DLD1 (cell line): ENCODE measurements at regions not wholly inside any gene's neighbourhood (a gene's known extent, or its start where the extent isn't known, plus 50 kb on each side); places are given as distances from the start of the nearest gene placed in this dataset.

Experiments
- in situ Hi-C: cut with HindIII; loops from 2 replicates; pipeline ENCODE4 v1.10.0; 2017; ENCODE audit warnings: low sequenced_read_pairs

DNA sequence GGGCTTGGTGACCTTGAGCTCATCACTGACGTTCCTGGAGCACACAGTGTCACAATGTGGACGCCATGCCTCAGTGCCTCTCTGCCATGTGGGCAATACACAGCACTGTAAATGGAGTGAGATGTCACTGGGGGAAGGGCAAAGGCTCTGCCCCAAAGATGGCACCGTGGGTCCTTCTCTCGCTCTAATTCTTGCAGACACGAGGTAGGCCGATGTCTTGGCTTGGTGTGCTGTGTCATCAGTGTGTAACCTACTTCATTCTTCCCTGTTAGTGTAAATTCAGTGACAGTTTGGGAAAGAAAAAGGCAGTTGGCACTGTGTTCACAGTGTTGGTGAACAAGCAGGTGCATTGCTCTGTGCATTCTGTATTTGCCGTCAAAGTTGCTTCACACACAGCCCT, 309.3 kb upstream of the MYT1L start:
- in situ Hi-C loops = no loop called here

GRCh38 chr2:2639251-2640139, 308.4 kb upstream of the MYT1L start:
- in situ Hi-C loops = no loop called here

- in situ Hi-C loops = no loop called here
Measured at GRCh38 chr2:2638547-2639220, 307.6 kb upstream of the MYT1L start.

- in situ Hi-C loops = no loop called here
Measured at GRCh38 chr2:2636813-2637212, 305.7 kb upstream of the MYT1L start.

GRCh38 chr2:2635025-2635528, 304.0 kb upstream of the MYT1L start:
- in situ Hi-C loops = no loop called here

DNA sequence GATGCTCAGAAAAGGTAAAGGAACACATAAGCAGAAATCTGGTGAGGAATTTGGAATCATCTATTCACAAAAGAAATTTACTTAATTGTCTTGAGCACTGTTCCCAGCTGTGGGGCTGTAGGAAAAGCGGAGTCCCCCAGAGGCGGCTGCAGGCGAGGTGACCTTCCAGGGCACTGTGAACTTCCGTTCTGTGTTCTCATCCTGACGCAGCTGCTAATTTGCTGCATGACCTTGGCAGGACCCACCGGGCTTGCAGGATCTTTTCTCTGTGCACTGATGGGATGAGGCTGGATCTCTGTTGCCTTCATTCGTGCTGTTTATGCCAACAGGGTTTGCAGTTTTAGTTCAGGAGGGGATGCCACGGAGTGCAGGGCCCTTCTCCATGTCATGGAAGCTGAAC, 301.9 kb upstream of the MYT1L start:
- in situ Hi-C loops = no loop called here

- in situ Hi-C loops = no loop called here
Measured at GRCh38 chr2:2623939-2624338, 292.9 kb upstream of the MYT1L start.

GRCh38 chr2:2621855-2622254, 290.8 kb upstream of the MYT1L start:
- in situ Hi-C loops = no loop called here

DNA sequence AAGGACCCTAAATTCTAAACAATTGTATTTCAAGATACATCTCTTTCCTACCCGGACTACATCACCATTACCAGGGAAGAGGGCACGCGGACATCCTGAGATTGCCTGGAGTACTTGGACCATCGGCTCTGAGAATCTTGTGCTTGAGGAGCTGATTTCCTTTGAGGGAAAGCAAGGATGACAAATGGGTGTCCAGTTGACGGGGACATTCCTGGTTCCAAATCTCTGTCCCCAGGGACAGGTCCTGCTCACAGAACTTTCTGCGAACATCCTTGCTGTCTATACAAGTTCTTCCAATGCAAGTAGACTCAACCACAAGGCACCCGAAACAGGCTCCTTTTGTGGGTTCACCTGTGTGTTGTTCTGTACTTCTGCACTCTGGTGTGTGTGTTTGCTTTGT, 289.5 kb upstream of the MYT1L start:
- in situ Hi-C loops = no loop called here

DNA sequence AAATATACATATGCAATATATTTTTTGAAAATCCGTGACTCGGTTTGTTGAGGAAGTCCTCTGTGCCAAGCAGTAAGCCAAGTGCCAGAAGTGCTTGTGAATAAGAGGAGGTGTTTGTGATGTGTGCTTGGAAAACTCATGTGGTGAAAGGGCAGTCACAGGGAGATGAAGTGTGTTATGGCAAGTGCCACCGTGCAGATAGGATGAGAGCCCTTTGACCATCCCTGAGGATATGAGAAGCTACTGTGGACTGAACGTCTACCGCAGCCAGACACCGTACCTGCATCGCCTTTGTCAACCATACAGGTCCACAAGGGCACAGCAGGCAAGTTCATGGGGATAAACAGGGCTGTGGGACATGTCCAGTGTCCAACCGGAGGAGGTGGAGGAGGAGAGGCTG, 288.9 kb upstream of the MYT1L start:
- in situ Hi-C loops = no loop called here

DNA sequence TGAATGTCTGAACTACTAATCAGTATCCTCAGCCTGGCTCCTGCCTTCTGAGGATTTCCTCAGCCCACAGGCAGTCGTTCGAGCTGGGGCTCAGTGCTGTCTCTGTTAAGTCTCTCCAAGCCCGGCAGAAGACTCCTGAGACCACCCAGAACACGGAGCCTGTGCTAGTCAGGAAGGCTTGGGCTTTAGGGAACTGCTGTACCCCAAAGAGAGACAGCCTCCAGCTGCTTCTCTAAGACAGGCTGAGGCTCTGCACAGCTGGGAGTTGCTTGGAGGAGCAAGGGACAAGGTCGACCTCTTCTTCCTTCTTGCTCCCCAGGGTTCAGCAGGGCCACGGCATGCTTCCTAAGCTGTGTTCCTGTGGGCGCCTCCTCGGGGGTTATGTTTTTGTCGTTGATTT, 283.4 kb upstream of the MYT1L start:
- in situ Hi-C loops = no loop called here

- in situ Hi-C loops = no loop called here
Measured at GRCh38 chr2:2613279-2614199, 282.5 kb upstream of the MYT1L start.

DNA sequence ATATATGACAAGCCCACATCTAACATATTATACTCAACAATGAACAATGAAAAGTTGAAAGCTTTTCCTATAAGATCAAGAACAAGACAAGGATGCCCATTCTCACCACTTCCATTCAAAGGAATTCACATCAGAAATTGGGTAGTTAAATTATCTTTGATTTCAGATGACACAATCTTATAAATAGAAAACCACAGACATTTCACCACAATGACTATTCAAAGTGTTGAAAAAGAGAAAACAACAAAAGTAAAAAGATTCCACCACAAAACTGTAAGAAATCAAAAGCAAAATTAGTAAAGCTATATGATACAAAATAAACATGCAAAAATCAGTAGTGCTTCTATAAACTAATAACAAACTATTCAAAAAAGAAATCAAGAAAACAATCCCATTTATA, 279.7 kb upstream of the MYT1L start:
- in situ Hi-C loops = no loop called here

GRCh38 chr2:2600366-2600765, 269.3 kb upstream of the MYT1L start:
- in situ Hi-C loops = no loop called here

DNA sequence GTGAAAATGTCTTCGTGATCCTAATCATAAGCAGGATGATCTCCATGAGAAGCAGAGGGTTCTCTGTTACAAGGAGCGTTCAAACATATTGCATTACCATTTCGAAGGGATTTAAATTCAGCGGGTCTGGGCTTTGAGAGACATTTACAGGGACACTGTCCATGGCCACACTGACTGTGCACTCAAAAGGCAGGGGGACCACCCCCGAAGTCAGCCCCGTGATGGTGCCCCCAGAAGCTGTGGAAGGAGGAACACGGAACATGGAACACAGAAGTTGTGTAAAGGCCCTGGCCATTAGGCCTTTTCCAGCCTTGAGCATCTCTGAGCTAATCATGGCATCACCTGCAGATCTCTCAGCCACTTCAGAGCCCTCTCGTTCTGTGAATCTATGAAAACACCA, 268.4 kb upstream of the MYT1L start:
- in situ Hi-C loops = no loop called here

DNA sequence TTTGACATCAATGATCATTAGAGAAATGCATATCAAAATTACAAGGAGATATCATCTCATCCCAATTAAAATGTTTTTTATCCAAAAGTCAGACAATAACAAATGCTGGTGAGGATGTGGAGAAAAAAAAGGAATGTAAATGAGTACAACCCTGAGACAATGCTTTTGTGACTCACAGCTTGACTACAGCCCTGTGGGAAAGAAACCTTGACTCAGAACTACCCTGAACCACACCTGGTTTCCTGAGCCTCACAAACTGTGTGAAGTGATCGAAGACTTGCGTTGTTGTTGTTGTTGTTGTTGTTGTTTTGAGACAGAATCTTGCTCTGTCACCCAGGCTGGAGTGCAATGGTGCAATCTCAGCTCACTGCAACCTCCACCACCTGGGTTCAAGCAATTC, 266.6 kb upstream of the MYT1L start:
- in situ Hi-C loops = no loop called here

DNA sequence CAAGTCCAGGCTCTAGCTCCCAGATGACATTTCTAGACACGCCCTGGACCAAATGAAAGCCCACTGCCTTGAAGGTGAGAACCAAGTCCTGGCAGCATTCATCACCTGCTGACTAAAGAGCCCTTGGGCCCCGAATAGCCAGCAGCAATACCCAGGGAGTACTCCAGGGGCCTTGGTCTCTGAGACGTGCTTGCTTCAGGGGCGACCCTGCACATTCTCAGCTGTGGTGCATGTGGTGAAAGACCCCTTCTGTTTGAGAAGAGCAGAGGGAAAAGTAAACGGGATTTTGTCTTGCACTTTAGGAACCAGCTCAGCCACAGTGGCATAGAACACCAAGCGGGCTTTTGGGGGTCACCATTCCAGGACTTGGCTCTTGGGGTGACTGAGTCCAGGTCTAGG, 260.5 kb upstream of the MYT1L start:
- in situ Hi-C loops = no loop called here

DNA sequence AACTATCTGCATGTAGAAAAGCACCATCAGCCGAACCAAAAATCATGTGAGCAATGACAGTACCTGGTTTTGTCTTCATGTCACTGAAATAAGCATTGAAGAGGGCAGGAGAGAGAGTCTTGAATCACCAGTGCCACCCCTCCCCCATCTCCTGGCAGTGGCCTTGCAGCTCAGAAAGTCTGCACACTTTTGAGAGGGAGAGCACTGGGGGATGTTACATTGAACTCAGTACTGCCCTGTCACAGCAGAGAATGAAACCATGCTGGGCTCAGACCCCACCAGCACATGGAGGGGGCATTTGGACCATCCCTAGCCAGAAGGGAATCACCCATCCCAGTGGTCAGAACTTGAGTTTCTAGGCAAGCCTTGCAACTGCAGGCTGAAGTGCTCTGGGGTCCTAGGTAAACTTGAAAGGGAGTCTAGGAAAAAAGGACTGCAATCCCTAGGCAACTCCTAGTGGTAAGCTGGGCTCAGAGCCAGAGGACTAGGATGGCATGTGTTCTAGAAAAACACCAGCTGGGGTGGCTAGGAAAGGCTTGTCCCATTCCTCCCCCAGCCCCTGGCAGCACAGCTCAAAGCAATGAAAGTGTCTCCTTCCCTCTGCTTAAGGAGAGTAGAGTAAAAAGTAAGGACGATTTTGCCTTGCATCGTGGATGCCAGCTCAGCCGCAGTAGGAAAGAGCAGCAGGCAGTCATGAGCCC, 259.9 kb upstream of the MYT1L start:
- in situ Hi-C loops = no loop called here

GRCh38 chr2:2590141-2590540, 259.1 kb upstream of the MYT1L start:
- in situ Hi-C loops = no loop called here

- in situ Hi-C loops = no loop called here
Measured at GRCh38 chr2:2588777-2589176, 257.7 kb upstream of the MYT1L start.

DNA sequence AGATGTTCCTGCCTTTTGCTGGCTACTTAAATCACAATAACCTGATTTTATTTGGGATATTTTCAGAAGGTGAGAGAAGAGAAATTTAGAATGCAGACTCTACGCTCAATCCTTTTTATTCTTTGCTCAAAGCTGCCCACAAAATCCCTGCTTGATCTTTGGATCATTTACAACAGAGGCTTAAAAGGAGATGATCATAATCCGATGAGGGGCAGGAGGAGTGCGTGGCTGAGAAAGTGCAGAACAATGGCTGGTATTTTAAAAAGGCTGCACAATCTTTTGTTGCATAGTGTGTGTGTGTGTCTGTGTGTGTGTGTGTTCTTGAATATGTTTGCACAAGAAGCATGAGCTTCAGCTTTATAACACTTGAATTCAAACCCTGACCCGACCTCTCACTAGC, 256.3 kb upstream of the MYT1L start:
- in situ Hi-C loops = no loop called here
